Nephron (organoid): ENCODE measurements at regions not wholly inside any gene's neighbourhood (a gene's known extent, or its start where the extent isn't known, plus 50 kb on each side); places are given as distances from the start of the nearest gene placed in this dataset.
A peak's percentile ranks its signal among the peaks of the same experiment; 100 is the strongest.

Experiments
- H3K27ac Mint-ChIP-seq, 3 experiments: 2 replicates each; pipeline ENCODE4 v1.8.0; 2020; ENCODE audit warnings: mixed read lengths in 3 of 3, mild to moderate bottlenecking in 2 of 3, moderate library complexity in 1 of 3
- H3K27me3 Mint-ChIP-seq: 2 replicates; pipeline ENCODE4 v1.8.0; 2021; ENCODE audit warnings: low read depth, mild to moderate bottlenecking, moderate library complexity, mixed read lengths
- H3K36me3 Mint-ChIP-seq: 2 replicates; pipeline ENCODE4 v1.8.0; 2020; ENCODE audit warnings: low read depth, mixed read lengths
- H3K4me1 Mint-ChIP-seq: 2 replicates; pipeline ENCODE4 v1.8.0; 2020; ENCODE audit warnings: mixed read lengths
- H3K4me3 Mint-ChIP-seq, 3 experiments: 2 replicates each; pipeline ENCODE4 v1.8.0; 2020; ENCODE audit warnings: mild to moderate bottlenecking in 3 of 3, mixed read lengths in 3 of 3, moderate library complexity in 2 of 3
- H3K9me3 Mint-ChIP-seq: 2 replicates; pipeline ENCODE4 v1.8.0; 2020; ENCODE audit warnings: mixed read lengths
- CTCF ChIP-seq, 3 experiments: fragments of 200-600 bp; sonication (generic); IDR thresholded peaks; one replicate each; pipeline ENCODE4 v1.5.0; 2021; ENCODE audit warnings: antibody characterized with exemption in 3 of 3; ENCODE audit not compliant: unreplicated experiment in 3 of 3

- Mint-ChIP-seq H3K4me1 (no peaks in the 10 kb centered on the region), H3K27ac (no peak overlapping the region), H3K36me3 (peaks cover 3% of the 10 kb centered on the region), H3K4me3 (no peak overlapping the region), H3K9me3 (peaks cover 42% of the 10 kb centered on the region), H3K27me3 (no peaks in the 10 kb centered on the region)
- no peak for TF ChIP-seq CTCF (IDR thresholded peaks at IDR 0.05; ENCODE audit: unreplicated experiment in 3 of 3)
Measured at GRCh38 chr5:5623397-5623796, 200.9 kb downstream of the ICE1 start.

GRCh38 chr5:5622806-5623205 lies 200.3 kb downstream of the ICE1 start:
- Mint-ChIP-seq H3K27me3 (no peaks in the 10 kb centered on the region), H3K36me3 (peaks cover 3% of the 10 kb centered on the region), H3K4me3 (no peak overlapping the region), H3K4me1 (peaks cover 2% of the 10 kb centered on the region), H3K27ac (no peak overlapping the region), H3K9me3 (peaks cover 42% of the 10 kb centered on the region)
- TF ChIP-seq CTCF (IDR thresholded peaks at IDR 0.05; ENCODE audit: unreplicated experiment in 3 of 3) = no peak

- Mint-ChIP-seq H3K36me3 (peaks cover 3% of the 10 kb centered on the region), H3K27me3 (no peaks in the 10 kb centered on the region), H3K4me3 (no peak overlapping the region), H3K4me1 (peaks cover 20% of the 10 kb centered on the region), H3K9me3 (peaks cover 32% of the 10 kb centered on the region), H3K27ac (no peak overlapping the region)
- no peak for TF ChIP-seq CTCF (IDR thresholded peaks at IDR 0.05; ENCODE audit: unreplicated experiment in 3 of 3)
Measured at GRCh38 chr5:5619546-5619945, 197.1 kb downstream of the ICE1 start.

- no peak for TF ChIP-seq CTCF (IDR thresholded peaks at IDR 0.05; ENCODE audit: unreplicated experiment in 3 of 3)
- Mint-ChIP-seq H3K36me3 (no peaks in the 10 kb centered on the region), H3K27ac (peak overlapping the region in 2 of 3 experiments; percentile 16 to 86), H3K27me3 (peaks cover 2% of the 10 kb centered on the region), H3K4me1 (peaks cover 20% of the 10 kb centered on the region), H3K9me3 (peaks cover 18% of the 10 kb centered on the region), H3K4me3 (no peak overlapping the region)
Measured at GRCh38 chr5:5617024-5617423, 194.5 kb downstream of the ICE1 start.

GRCh38 chr5:5616247-5616895 lies 193.9 kb downstream of the ICE1 start:
- no peak for TF ChIP-seq CTCF (IDR thresholded peaks at IDR 0.05; ENCODE audit: unreplicated experiment in 3 of 3)
- Mint-ChIP-seq H3K4me1 (peaks cover 20% of the 10 kb centered on the region), H3K27me3 (peaks cover 7% of the 10 kb centered on the region), H3K36me3 (no peaks in the 10 kb centered on the region), H3K4me3 (no peak overlapping the region), H3K9me3 (peaks cover 11% of the 10 kb centered on the region), H3K27ac (peak overlapping the region; percentile 16 to 86 (median 16))

GRCh38 chr5:5615569-5615968 lies 193.1 kb downstream of the ICE1 start:
- Mint-ChIP-seq H3K9me3 (peaks cover 8% of the 10 kb centered on the region), H3K27ac (peak overlapping the region in 2 of 3 experiments; percentile 37 to 75), H3K4me3 (no peak overlapping the region), H3K4me1 (peaks cover 20% of the 10 kb centered on the region), H3K27me3 (peaks cover 7% of the 10 kb centered on the region), H3K36me3 (no peaks in the 10 kb centered on the region)
- no peak for TF ChIP-seq CTCF (IDR thresholded peaks at IDR 0.05; ENCODE audit: unreplicated experiment in 3 of 3)
